CD4-positive, alpha-beta T cell (primary cell): ENCODE measurements at regions not wholly inside any gene's neighbourhood (a gene's known extent, or its start where the extent isn't known, plus 50 kb on each side); places are given as distances from the start of the nearest gene placed in this dataset.

Experiments
- ATAC-seq: fragments of 200-7000 bp; cut with Tn5 transposase; one replicate; pipeline ENCODE4 v1.10.0; 2022; ENCODE audit warnings: mild to moderate bottlenecking; ENCODE audit not compliant: poor library complexity
- CTCF ChIA-PET: fragments of 350-600 bp; sonication (Branson Sonifier 250); formaldehyde crosslinking; loops from one replicate; lab custom pipeline; 2021; ENCODE audit warnings: antibody characterized with exemption, inconsistent platforms; lab: Charles Lee
- POLR2A ChIA-PET: fragments of 350-600 bp; sonication (Branson Sonifier 250); formaldehyde crosslinking; loops from one replicate; lab custom pipeline; 2021; ENCODE audit warnings: antibody characterized with exemption, inconsistent platforms; lab: Charles Lee
- DNase-seq, 14 experiments: peaks; one replicate each; pipeline ENCODE4 v3.0.0-alpha.2; 2013 to 2020; ENCODE audit warnings: mixed read lengths in 2 of 14
- H3K27ac ChIP-seq, 2 donors: one replicate each; pipeline versions ENCODE4 v1.5.1 to v1.7.0; 2013; ENCODE audit warnings: low read length in 2 of 2, low read depth in 1 of 2, mild to moderate bottlenecking in 1 of 2
- H3K27me3 ChIP-seq, 2 experiments: 1 replicate in 1 of 2; 2 replicates in 1 of 2; pipeline versions ENCODE4 v1.6.1 to v1.7.0; 2013; ENCODE audit warnings: low read length in 2 of 2, control low read depth in 1 of 2, mild to moderate bottlenecking in 1 of 2, moderate library complexity in 1 of 2; ENCODE audit not compliant: insufficient read depth in 2 of 2, control insufficient read depth in 1 of 2
- H3K36me3 ChIP-seq: one replicate; pipeline ENCODE4 v1.6.1; 2013; ENCODE audit warnings: low read length, control low read depth; ENCODE audit not compliant: insufficient read depth
- H3K4me1 ChIP-seq: one replicate; pipeline ENCODE4 v1.6.1; 2013; ENCODE audit warnings: low read length, control low read depth; ENCODE audit not compliant: insufficient read depth
- H3K4me3 ChIP-seq: one replicate; pipeline ENCODE4 v1.5.1; 2013; ENCODE audit warnings: mild to moderate bottlenecking, low read length, moderate library complexity
- H3K9me3 ChIP-seq, 2 experiments: 1 replicate in 1 of 2; 2 replicates in 1 of 2; pipeline versions ENCODE4 v1.6.1 to v1.7.0; 2013; ENCODE audit warnings: low read length in 2 of 2, mild to moderate bottlenecking in 2 of 2, control low read depth in 1 of 2, moderate library complexity in 1 of 2; ENCODE audit not compliant: control insufficient read depth in 1 of 2, insufficient read depth in 1 of 2
- H3K27ac Mint-ChIP-seq: one replicate; pipeline ENCODE4 v1.8.0; 2020; ENCODE audit warnings: mixed read lengths
- H3K27me3 Mint-ChIP-seq: one replicate; pipeline ENCODE4 v1.8.0; 2021; ENCODE audit warnings: mixed read lengths
- H3K36me3 Mint-ChIP-seq: one replicate; pipeline ENCODE4 v1.8.0; 2021; ENCODE audit warnings: low read depth, mixed read lengths
- H3K4me1 Mint-ChIP-seq: one replicate; pipeline ENCODE4 v1.8.0; 2021; ENCODE audit warnings: low read depth, mixed read lengths
- H3K4me3 Mint-ChIP-seq: one replicate; pipeline ENCODE4 v1.8.0; 2020; ENCODE audit warnings: mild to moderate bottlenecking, mixed read lengths
- H3K9me3 Mint-ChIP-seq: one replicate; pipeline ENCODE4 v1.8.0; 2020; ENCODE audit warnings: mixed read lengths
- CTCF ChIP-seq: fragments of 200-600 bp; IDR thresholded peaks from one replicate; pipeline ENCODE4 v1.8.0; 2022; ENCODE audit warnings: antibody characterized with exemption, mild to moderate bottlenecking
- intact Hi-C, 2 experiments: fragments of 100-400 bp; cut with DNase I in 1 of 2; cut with micrococcal nuclease in 1 of 2; formaldehyde crosslinking; loops; one replicate each; pipeline versions ENCODE4 v1.15.1 to v1.9.0; 2023 to 2025; cut with DNase I, micrococcal nuclease

- H3K27ac Mint-ChIP-seq, result no peak overlapping the region
- H3K36me3 Mint-ChIP-seq, result no peaks in the 10 kb centered on the region
- no peak for DNase-seq
- no peak overlapping the region for H3K4me3 Mint-ChIP-seq
- H3K4me1 Mint-ChIP-seq, result no peaks in the 10 kb centered on the region
- TF ChIP-seq CTCF, result no peak
- peaks cover 3% of the 10 kb centered on the region for H3K9me3 Mint-ChIP-seq
- no peak for ATAC-seq
- Histone ChIP-seq H3K36me3 (no peaks in the 10 kb centered on the region), H3K4me3 (no peak overlapping the region), H3K27ac (no peak overlapping the region), H3K9me3 (peaks cover 2 to 4% of the 10 kb centered on the region in 2 experiments), H3K27me3 (no peaks in the 10 kb centered on the region), H3K4me1 (no peaks in the 10 kb centered on the region)
- H3K27me3 Mint-ChIP-seq, result no peaks in the 10 kb centered on the region
- CTCF ChIA-PET, result no interaction called here
- POLR2A ChIA-PET, result no interaction called here
- intact Hi-C loops, result no loop called here
These were observed 186.3 kb downstream of the FAT4 start for GRCh38 chr4:125501090-125501489.

- H3K9me3 ChIP-seq, result peaks cover 0 to 4% of the 10 kb centered on the region in 2 experiments
- DNase-seq (no peak), ATAC-seq (no peak)
- no peaks in the 10 kb centered on the region for H3K27me3 ChIP-seq
- H3K27ac ChIP-seq, result no peak overlapping the region
- Mint-ChIP-seq H3K27ac (no peak overlapping the region), H3K27me3 (no peaks in the 10 kb centered on the region), H3K4me3 (no peak overlapping the region), H3K36me3 (no peaks in the 10 kb centered on the region), H3K4me1 (no peaks in the 10 kb centered on the region), H3K9me3 (peaks cover 3% of the 10 kb centered on the region)
- H3K4me3 ChIP-seq, result no peak overlapping the region
- CTCF ChIA-PET, result no interaction called here
- POLR2A ChIA-PET, result no interaction called here
- no peaks in the 10 kb centered on the region for H3K36me3 ChIP-seq
- intact Hi-C loops, result no loop called here
- no peaks in the 10 kb centered on the region for H3K4me1 ChIP-seq
- TF ChIP-seq CTCF, result no peak
These were observed 186.8 kb downstream of the FAT4 start for GRCh38 chr4:125501568-125501967.

- ChIA-PET CTCF (no interaction called here), POLR2A (no interaction called here)
- Histone ChIP-seq H3K27ac (no peak overlapping the region), H3K27me3 (no peaks in the 10 kb centered on the region), H3K4me1 (no peaks in the 10 kb centered on the region), H3K9me3 (no peaks in the 10 kb centered on the region), H3K4me3 (no peak overlapping the region), H3K36me3 (no peaks in the 10 kb centered on the region)
- intact Hi-C loops, result no loop called here
- no peak overlapping the region for H3K27ac Mint-ChIP-seq
- no peak for TF ChIP-seq CTCF
- no peaks in the 10 kb centered on the region for H3K4me1 Mint-ChIP-seq
- H3K36me3 Mint-ChIP-seq, result no peaks in the 10 kb centered on the region
- H3K9me3 Mint-ChIP-seq, result peaks cover 4% of the 10 kb centered on the region
- no peak overlapping the region for H3K4me3 Mint-ChIP-seq
- DNase-seq, result no peak
- H3K27me3 Mint-ChIP-seq, result no peaks in the 10 kb centered on the region
- ATAC-seq, result no peak
These were observed 190.9 kb downstream of the FAT4 start for GRCh38 chr4:125505621-125506020.
